ENCODE measurements at regions not wholly inside any gene's neighbourhood (a gene's known extent, or its start where the extent isn't known, plus 50 kb on each side); places are given as distances from the start of the nearest gene placed in this dataset.

GRCh38 chr5:128813317-128814070 lies 151.8 kb upstream of the SLC27A6 start:
- TF ChIP-seq CTCF (IDR thresholded peaks at IDR 0.05) = no peak
- TF ChIP-seq POLR2AphosphoS5 (IDR thresholded peaks at IDR 0.05) = no peak
- TF ChIP-seq POLR2A (IDR thresholded peaks at IDR 0.05) = no peak
